HEK293 (cell line): ENCODE measurements at regions not wholly inside any gene's neighbourhood (a gene's known extent, or its start where the extent isn't known, plus 50 kb on each side); places are given as distances from the start of the nearest gene placed in this dataset.

Source experiments
- CTCF ChIA-PET: fragments of 350-600 bp; formaldehyde crosslinking; extraction: SDS; loops from one replicate; lab custom pipeline; 2021; ENCODE audit warnings: antibody characterized with exemption; lab: Yijun Ruan, JAX
- POLR2A ChIA-PET: fragments of 300-600 bp; formaldehyde crosslinking; extraction: SDS; loops from one replicate; lab custom pipeline; 2020; ENCODE audit warnings: antibody characterized with exemption, inconsistent platforms; lab: Yijun Ruan, JAX
- H3K27ac ChIP-seq: fragments of 200-500 bp; sonication (Bioruptor generic); 2 replicates; pipeline ENCODE4 v1.5.1; 2014; ENCODE audit warnings: low read depth, low read length, control low read depth, inconsistent platforms; ENCODE audit errors: extremely low read depth
- H3K36me3 ChIP-seq, 2 experiments: fragments of 200-500 bp in 1 of 2; sonication (Bioruptor generic) in 1 of 2; 1 replicate in 1 of 2; 2 replicates in 1 of 2; pipeline ENCODE4 v1.5.1; 2014 to 2017; ENCODE audit warnings: inconsistent platforms in 2 of 2, low read length in 2 of 2; ENCODE audit not compliant: control insufficient read depth in 2 of 2, insufficient read depth in 1 of 2
- H3K4me1 ChIP-seq: fragments of 200-500 bp; sonication (Bioruptor generic); 2 replicates; pipeline ENCODE4 v1.5.1; 2014; ENCODE audit warnings: mild to moderate bottlenecking, low read length, inconsistent platforms; ENCODE audit not compliant: control insufficient read depth, insufficient read depth
- H3K4me3 ChIP-seq: 2 replicates; pipeline ENCODE4 v1.5.1; 2011; ENCODE audit warnings: low read depth, mild to moderate bottlenecking, control low read depth, low read length, moderate library complexity
- H3K9me3 ChIP-seq: fragments of 200-500 bp; sonication (Bioruptor generic); 2 replicates; pipeline ENCODE4 v1.5.1; 2014; ENCODE audit warnings: low read depth, low read length, inconsistent platforms; ENCODE audit not compliant: control insufficient read depth, insufficient read depth
- GLIS1 ChIP-seq: fragments of 450-650 bp; formaldehyde crosslinking; IDR thresholded peaks from 2 replicates; pipeline ENCODE4 v1.5.1; 2016; ENCODE audit warnings: missing biosample characterization, missing genetic modification characterization
- IKZF3 ChIP-seq: fragments of 450-650 bp; IDR thresholded peaks from 2 replicates; pipeline ENCODE4 v1.5.0; 2018; ENCODE audit warnings: missing biosample characterization, mild to moderate bottlenecking, missing genetic modification characterization, moderate library complexity
- MZF1 ChIP-seq: fragments of 450-650 bp; formaldehyde crosslinking; IDR thresholded peaks from 2 replicates; pipeline ENCODE4 v1.5.1; 2017; ENCODE audit warnings: missing biosample characterization, missing genetic modification characterization, borderline replicate concordance
- SP7 ChIP-seq: fragments of 450-650 bp; formaldehyde crosslinking; IDR thresholded peaks from 2 replicates; pipeline ENCODE4 v1.5.1; 2016; ENCODE audit warnings: missing biosample characterization, missing genetic modification characterization
- ZNF169 ChIP-seq: fragments of 450-650 bp; formaldehyde crosslinking; IDR thresholded peaks from 2 replicates; pipeline ENCODE4 v1.5.1; 2016; ENCODE audit warnings: missing biosample characterization, missing genetic modification characterization
- ZNF2 ChIP-seq: fragments of 450-650 bp; formaldehyde crosslinking; IDR thresholded peaks from 2 replicates; pipeline ENCODE4 v1.5.1; 2016; ENCODE audit warnings: missing biosample characterization, missing genetic modification characterization
- ZNF423 ChIP-seq: fragments of 450-650 bp; formaldehyde crosslinking; IDR thresholded peaks from 2 replicates; pipeline ENCODE4 v1.5.1; 2016; ENCODE audit warnings: missing biosample characterization, missing genetic modification characterization
- ZNF433 ChIP-seq: fragments of 450-650 bp; formaldehyde crosslinking; IDR thresholded peaks from 2 replicates; pipeline ENCODE4 v1.5.1; 2016; ENCODE audit warnings: missing biosample characterization, missing genetic modification characterization, low read depth
- ZNF654 ChIP-seq: fragments of 450-650 bp; formaldehyde crosslinking; IDR thresholded peaks from 2 replicates; pipeline ENCODE4 v1.5.1; 2016; ENCODE audit warnings: low read depth, missing biosample characterization, missing genetic modification characterization
- TF ChIP-seq, protein P1 (sequence below): fragments of 450-650 bp; formaldehyde crosslinking; conservative IDR thresholded peaks from 2 replicates; pipeline ENCODE4 v1.5.1; 2016; ENCODE audit warnings: low read depth, missing biosample characterization, missing genetic modification characterization
- TF ChIP-seq, protein P2 (sequence below): fragments of 450-650 bp; formaldehyde crosslinking; IDR thresholded peaks from 2 replicates; pipeline ENCODE4 v1.5.1; 2016; ENCODE audit warnings: missing biosample characterization, missing genetic modification characterization, borderline replicate concordance
- TF ChIP-seq, protein P3 (sequence below): fragments of 450-650 bp; formaldehyde crosslinking; IDR thresholded peaks from 2 replicates; pipeline ENCODE4 v1.5.1; 2016; ENCODE audit warnings: missing biosample characterization, missing genetic modification characterization
- TF ChIP-seq, protein P4 (sequence below): fragments of 450-650 bp; IDR thresholded peaks from 2 replicates; pipeline ENCODE4 v1.5.1; 2018; ENCODE audit warnings: missing biosample characterization, missing genetic modification characterization
- TF ChIP-seq, protein P5 (sequence below): fragments of 450-650 bp; formaldehyde crosslinking; conservative IDR thresholded peaks from 2 replicates; pipeline ENCODE4 v1.5.1; 2016; ENCODE audit warnings: low read depth, missing biosample characterization, missing genetic modification characterization

DNA sequence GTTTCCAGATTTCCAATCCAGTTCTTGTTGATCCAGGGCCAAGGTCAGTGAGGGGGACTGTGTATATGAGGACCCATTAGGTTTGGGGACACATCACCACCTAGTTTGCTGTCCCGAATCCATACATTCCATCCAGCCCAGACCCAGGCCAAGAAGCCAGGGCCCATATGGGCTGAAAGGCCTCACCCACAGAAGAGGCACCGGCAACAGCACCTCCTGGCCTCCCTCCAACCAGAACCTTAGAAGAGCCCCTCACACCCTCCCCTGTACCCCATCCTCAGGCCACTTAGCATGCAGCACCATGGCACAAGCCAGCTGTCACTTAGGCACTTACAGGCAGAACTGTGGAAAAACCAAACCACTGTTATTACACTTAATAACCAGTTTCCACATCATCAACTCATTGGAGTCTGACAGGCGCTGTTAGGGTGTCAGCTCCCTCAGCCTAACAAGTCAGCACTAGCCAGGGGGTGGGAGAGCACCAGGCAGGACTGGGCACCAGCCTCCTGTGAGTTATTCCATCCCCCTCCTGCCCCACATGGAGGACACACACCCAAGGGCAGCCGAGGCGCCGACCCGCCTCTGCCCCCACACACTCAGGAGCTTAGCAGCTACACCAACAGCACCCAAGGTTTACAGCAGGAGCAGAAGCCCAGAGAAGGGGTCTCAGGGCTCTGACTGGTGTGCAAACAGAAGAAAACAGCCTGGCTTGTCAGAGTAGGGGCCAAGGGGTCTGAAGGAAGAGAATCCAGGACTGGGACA, 132.0 kb downstream of the BUD13 start (continued):
- TF ChIP-seq, protein P1, sequence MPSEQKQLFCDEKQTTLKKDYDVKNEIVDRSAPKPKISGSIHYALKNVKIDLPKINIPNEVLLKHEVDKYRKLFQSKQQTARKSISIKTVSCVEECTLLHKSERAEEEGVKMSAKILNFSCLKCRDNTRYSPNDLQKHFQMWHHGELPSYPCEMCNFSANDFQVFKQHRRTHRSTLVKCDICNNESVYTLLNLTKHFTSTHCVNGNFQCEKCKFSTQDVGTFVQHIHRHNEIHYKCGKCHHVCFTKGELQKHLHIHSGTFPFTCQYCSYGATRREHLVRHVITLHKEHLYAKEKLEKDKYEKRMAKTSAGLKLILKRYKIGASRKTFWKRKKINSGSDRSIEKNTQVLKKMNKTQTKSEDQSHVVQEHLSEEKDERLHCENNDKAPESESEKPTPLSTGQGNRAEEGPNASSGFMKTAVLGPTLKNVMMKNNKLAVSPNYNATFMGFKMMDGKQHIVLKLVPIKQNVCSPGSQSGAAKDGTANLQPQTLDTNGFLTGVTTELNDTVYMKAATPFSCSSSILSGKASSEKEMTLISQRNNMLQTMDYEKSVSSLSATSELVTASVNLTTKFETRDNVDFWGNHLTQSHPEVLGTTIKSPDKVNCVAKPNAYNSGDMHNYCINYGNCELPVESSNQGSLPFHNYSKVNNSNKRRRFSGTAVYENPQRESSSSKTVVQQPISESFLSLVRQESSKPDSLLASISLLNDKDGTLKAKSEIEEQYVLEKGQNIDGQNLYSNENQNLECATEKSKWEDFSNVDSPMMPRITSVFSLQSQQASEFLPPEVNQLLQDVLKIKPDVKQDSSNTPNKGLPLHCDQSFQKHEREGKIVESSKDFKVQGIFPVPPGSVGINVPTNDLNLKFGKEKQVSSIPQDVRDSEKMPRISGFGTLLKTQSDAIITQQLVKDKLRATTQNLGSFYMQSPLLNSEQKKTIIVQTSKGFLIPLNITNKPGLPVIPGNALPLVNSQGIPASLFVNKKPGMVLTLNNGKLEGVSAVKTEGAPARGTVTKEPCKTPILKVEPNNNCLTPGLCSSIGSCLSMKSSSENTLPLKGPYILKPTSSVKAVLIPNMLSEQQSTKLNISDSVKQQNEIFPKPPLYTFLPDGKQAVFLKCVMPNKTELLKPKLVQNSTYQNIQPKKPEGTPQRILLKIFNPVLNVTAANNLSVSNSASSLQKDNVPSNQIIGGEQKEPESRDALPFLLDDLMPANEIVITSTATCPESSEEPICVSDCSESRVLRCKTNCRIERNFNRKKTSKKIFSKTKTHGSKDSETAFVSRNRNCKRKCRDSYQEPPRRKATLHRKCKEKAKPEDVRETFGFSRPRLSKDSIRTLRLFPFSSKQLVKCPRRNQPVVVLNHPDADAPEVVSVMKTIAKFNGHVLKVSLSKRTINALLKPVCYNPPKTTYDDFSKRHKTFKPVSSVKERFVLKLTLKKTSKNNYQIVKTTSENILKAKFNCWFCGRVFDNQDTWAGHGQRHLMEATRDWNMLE (tag by site-specific recombination) = no peak
- TF ChIP-seq GLIS1 (tag by site-specific recombination) = no peak
- TF ChIP-seq, protein P2, sequence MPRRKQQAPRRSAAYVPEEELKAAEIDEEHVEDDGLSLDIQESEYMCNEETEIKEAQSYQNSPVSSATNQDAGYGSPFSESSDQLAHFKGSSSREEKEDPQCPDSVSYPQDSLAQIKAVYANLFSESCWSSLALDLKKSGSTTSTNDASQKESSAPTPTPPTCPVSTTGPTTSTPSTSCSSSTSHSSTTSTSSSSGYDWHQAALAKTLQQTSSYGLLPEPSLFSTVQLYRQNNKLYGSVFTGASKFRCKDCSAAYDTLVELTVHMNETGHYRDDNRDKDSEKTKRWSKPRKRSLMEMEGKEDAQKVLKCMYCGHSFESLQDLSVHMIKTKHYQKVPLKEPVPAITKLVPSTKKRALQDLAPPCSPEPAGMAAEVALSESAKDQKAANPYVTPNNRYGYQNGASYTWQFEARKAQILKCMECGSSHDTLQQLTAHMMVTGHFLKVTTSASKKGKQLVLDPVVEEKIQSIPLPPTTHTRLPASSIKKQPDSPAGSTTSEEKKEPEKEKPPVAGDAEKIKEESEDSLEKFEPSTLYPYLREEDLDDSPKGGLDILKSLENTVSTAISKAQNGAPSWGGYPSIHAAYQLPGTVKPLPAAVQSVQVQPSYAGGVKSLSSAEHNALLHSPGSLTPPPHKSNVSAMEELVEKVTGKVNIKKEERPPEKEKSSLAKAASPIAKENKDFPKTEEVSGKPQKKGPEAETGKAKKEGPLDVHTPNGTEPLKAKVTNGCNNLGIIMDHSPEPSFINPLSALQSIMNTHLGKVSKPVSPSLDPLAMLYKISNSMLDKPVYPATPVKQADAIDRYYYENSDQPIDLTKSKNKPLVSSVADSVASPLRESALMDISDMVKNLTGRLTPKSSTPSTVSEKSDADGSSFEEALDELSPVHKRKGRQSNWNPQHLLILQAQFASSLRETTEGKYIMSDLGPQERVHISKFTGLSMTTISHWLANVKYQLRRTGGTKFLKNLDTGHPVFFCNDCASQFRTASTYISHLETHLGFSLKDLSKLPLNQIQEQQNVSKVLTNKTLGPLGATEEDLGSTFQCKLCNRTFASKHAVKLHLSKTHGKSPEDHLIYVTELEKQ (tag by site-specific recombination) = no peak

DNA sequence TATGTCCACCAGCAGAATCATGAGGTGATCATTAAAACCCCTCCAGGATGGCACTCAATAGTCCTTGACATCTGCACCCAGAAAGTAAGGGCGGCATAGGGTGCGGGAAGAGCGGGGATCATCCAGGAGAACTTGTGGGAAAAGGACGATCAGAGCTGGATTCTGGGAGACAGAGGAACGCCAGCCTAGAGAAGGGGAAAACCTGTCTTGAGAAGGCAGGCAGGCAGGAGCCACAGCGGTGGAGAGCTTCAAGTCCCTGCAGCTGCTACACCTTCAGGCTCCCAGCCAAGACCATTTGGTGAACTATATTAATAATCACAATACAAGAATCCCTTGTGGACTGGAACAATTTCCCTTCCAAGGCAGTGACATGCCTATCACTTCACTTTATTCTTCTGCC, 134.3 kb downstream of the BUD13 start:
- CTCF ChIA-PET = interaction anchor here (1.3 kb wide), 1 partner anchor 53 kb away, joined by 5 read pairs; no protein-coding TSS in a partner anchor
- H3K9me3 ChIP-seq = no peaks in the 10 kb centered on the region
- TF ChIP-seq MZF1 (tag by site-specific recombination) (no peak), IKZF3 (tag by site-specific recombination) (no peak), ZNF169 (tag by site-specific recombination) (no peak), ZNF433 (tag by site-specific recombination) (no peak), ZNF654 (tag by site-specific recombination) (no peak), ZNF423 (tag by site-specific recombination) (no peak), ZNF2 (tag by site-specific recombination) (no peak), SP7 (tag by site-specific recombination) (no peak)
- TF ChIP-seq, protein P3, sequence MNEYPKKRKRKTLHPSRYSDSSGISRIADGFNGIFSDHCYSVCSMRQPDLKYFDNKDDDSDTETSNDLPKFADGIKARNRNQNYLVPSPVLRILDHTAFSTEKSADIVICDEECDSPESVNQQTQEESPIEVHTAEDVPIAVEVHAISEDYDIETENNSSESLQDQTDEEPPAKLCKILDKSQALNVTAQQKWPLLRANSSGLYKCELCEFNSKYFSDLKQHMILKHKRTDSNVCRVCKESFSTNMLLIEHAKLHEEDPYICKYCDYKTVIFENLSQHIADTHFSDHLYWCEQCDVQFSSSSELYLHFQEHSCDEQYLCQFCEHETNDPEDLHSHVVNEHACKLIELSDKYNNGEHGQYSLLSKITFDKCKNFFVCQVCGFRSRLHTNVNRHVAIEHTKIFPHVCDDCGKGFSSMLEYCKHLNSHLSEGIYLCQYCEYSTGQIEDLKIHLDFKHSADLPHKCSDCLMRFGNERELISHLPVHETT (tag by site-specific recombination) = no peak
- TF ChIP-seq, protein P4, sequence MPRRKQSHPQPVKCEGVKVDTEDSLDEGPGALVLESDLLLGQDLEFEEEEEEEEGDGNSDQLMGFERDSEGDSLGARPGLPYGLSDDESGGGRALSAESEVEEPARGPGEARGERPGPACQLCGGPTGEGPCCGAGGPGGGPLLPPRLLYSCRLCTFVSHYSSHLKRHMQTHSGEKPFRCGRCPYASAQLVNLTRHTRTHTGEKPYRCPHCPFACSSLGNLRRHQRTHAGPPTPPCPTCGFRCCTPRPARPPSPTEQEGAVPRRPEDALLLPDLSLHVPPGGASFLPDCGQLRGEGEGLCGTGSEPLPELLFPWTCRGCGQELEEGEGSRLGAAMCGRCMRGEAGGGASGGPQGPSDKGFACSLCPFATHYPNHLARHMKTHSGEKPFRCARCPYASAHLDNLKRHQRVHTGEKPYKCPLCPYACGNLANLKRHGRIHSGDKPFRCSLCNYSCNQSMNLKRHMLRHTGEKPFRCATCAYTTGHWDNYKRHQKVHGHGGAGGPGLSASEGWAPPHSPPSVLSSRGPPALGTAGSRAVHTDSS (tag by site-specific recombination) = no peak
- TF ChIP-seq, protein P5, sequence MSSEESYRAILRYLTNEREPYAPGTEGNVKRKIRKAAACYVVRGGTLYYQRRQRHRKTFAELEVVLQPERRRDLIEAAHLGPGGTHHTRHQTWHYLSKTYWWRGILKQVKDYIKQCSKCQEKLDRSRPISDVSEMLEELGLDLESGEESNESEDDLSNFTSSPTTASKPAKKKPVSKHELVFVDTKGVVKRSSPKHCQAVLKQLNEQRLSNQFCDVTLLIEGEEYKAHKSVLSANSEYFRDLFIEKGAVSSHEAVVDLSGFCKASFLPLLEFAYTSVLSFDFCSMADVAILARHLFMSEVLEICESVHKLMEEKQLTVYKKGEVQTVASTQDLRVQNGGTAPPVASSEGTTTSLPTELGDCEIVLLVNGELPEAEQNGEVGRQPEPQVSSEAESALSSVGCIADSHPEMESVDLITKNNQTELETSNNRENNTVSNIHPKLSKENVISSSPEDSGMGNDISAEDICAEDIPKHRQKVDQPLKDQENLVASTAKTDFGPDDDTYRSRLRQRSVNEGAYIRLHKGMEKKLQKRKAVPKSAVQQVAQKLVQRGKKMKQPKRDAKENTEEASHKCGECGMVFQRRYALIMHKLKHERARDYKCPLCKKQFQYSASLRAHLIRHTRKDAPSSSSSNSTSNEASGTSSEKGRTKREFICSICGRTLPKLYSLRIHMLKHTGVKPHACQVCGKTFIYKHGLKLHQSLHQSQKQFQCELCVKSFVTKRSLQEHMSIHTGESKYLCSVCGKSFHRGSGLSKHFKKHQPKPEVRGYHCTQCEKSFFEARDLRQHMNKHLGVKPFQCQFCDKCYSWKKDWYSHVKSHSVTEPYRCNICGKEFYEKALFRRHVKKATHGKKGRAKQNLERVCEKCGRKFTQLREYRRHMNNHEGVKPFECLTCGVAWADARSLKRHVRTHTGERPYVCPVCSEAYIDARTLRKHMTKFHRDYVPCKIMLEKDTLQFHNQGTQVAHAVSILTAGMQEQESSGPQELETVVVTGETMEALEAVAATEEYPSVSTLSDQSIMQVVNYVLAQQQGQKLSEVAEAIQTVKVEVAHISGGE = no peak
- TF ChIP-seq, protein P1 (tag by site-specific recombination) = no peak

More for the DNA sequence above, 134.3 kb downstream of the BUD13 start:
- Histone ChIP-seq H3K27ac (no peak overlapping the region), H3K4me1 (no peaks in the 10 kb centered on the region), H3K36me3 (no peaks in the 10 kb centered on the region), H3K4me3 (no peak overlapping the region)
- POLR2A ChIA-PET = no interaction called here
